Large intestine (tissue), 3 donors: ENCODE measurements at regions not wholly inside any gene's neighbourhood (a gene's known extent, or its start where the extent isn't known, plus 50 kb on each side); places are given as distances from the start of the nearest gene placed in this dataset.

ENCODE experiments used
- DNase-seq, 2 donors: peaks; one replicate each; pipeline versions ENCODE4 v3.0.0 to v3.0.0-alpha.2; 2013
- H3K27ac ChIP-seq: one replicate; pipeline ENCODE4 v1.5.1; 2013; ENCODE audit warnings: low read length
- H3K27me3 ChIP-seq: 2 replicates; pipeline ENCODE4 v1.6.1; 2013; ENCODE audit warnings: low read length; ENCODE audit not compliant: control insufficient read depth, insufficient read depth
- H3K36me3 ChIP-seq: 2 replicates; pipeline ENCODE4 v1.6.1; 2013; ENCODE audit warnings: low read length; ENCODE audit not compliant: control insufficient read depth, insufficient read depth
- H3K4me1 ChIP-seq: one replicate; pipeline ENCODE4 v1.6.1; 2013; ENCODE audit warnings: low read length; ENCODE audit not compliant: control insufficient read depth, insufficient read depth
- H3K4me3 ChIP-seq: one replicate; pipeline ENCODE4 v1.5.1; 2013; ENCODE audit warnings: low read length
- H3K9me3 ChIP-seq: one replicate; pipeline ENCODE4 v1.6.1; 2013; ENCODE audit warnings: mild to moderate bottlenecking, low read depth, low read length, moderate library complexity; ENCODE audit not compliant: control insufficient read depth
- WGBS: methylation state at CpG from one replicate; pipeline ENCODE4 v1.1.5; 2013; ENCODE audit warnings: low lambda C conversion rate; ENCODE audit not compliant: insufficient coverage; 5-methylcytosine and 5-hydroxymethylcytosine counted together

- no peak for DNase-seq
- no CpG with 5 or more reads among the region's 37 CpGs for WGBS
- Histone ChIP-seq H3K27me3 (no peaks in the 10 kb centered on the region), H3K36me3 (no peaks in the 10 kb centered on the region), H3K9me3 (peaks cover 100% of the 10 kb centered on the region), H3K4me1 (no peaks in the 10 kb centered on the region), H3K27ac (no peak overlapping the region), H3K4me3 (no peak overlapping the region)
Observed at GRCh38 chr12:34344851-34345522, 322.7 kb downstream of the ALG10 start.

- no peak overlapping the region for H3K27ac ChIP-seq
- no peak for DNase-seq
- H3K9me3 ChIP-seq: peaks cover 100% of the 10 kb centered on the region
- no peak overlapping the region for H3K4me3 ChIP-seq
- no peaks in the 10 kb centered on the region for H3K4me1 ChIP-seq
- WGBS: no CpG with 5 or more reads among the region's 31 CpGs
- no peaks in the 10 kb centered on the region for H3K27me3 ChIP-seq
- no peaks in the 10 kb centered on the region for H3K36me3 ChIP-seq
Observed at GRCh38 chr12:34345801-34346200, 323.5 kb downstream of the ALG10 start.

- Histone ChIP-seq H3K4me1 (no peaks in the 10 kb centered on the region), H3K9me3 (peaks cover 100% of the 10 kb centered on the region), H3K36me3 (no peaks in the 10 kb centered on the region), H3K27me3 (no peaks in the 10 kb centered on the region), H3K4me3 (no peak overlapping the region), H3K27ac (no peak overlapping the region)
- WGBS: no CpG with 5 or more reads among the region's 39 CpGs
- DNase-seq: no peak
Observed at GRCh38 chr12:34346372-34347034, 324.2 kb downstream of the ALG10 start.

GRCh38 chr12:34347367-34347766 lies 325.1 kb downstream of the ALG10 start:
- H3K4me1 ChIP-seq: no peaks in the 10 kb centered on the region
- H3K27me3 ChIP-seq: no peaks in the 10 kb centered on the region
- no peak for DNase-seq
- H3K36me3 ChIP-seq: no peaks in the 10 kb centered on the region
- H3K27ac ChIP-seq: no peak overlapping the region
- WGBS: no CpG with 5 or more reads among the region's 23 CpGs
- H3K9me3 ChIP-seq: peaks cover 100% of the 10 kb centered on the region
- no peak overlapping the region for H3K4me3 ChIP-seq

- Histone ChIP-seq H3K4me3 (no peak overlapping the region), H3K36me3 (no peaks in the 10 kb centered on the region), H3K9me3 (peaks cover 100% of the 10 kb centered on the region), H3K4me1 (no peaks in the 10 kb centered on the region), H3K27ac (no peak overlapping the region), H3K27me3 (no peaks in the 10 kb centered on the region)
- no CpG with 5 or more reads among the region's 23 CpGs for WGBS
- DNase-seq: no peak
Observed at GRCh38 chr12:34348064-34348463, 325.8 kb downstream of the ALG10 start.

GRCh38 chr12:34348836-34349672 lies 326.8 kb downstream of the ALG10 start:
- no CpG with 5 or more reads among the region's 50 CpGs for WGBS
- Histone ChIP-seq H3K4me1 (no peaks in the 10 kb centered on the region), H3K4me3 (no peak overlapping the region), H3K36me3 (no peaks in the 10 kb centered on the region), H3K27ac (no peak overlapping the region), H3K27me3 (no peaks in the 10 kb centered on the region), H3K9me3 (peaks cover 100% of the 10 kb centered on the region)
- no peak for DNase-seq

- DNase-seq: no peak
- peaks cover 100% of the 10 kb centered on the region for H3K9me3 ChIP-seq
- no peaks in the 10 kb centered on the region for H3K4me1 ChIP-seq
- H3K27ac ChIP-seq: no peak overlapping the region
- H3K36me3 ChIP-seq: no peaks in the 10 kb centered on the region
- no peak overlapping the region for H3K4me3 ChIP-seq
- H3K27me3 ChIP-seq: no peaks in the 10 kb centered on the region
- WGBS: no CpG with 5 or more reads among the region's 16 CpGs
Observed at GRCh38 chr12:34349673-34349961, 327.3 kb downstream of the ALG10 start.

GRCh38 chr12:34350092-34351041 lies 328.1 kb downstream of the ALG10 start:
- Histone ChIP-seq H3K9me3 (peaks cover 100% of the 10 kb centered on the region), H3K4me1 (no peaks in the 10 kb centered on the region), H3K36me3 (no peaks in the 10 kb centered on the region), H3K27me3 (no peaks in the 10 kb centered on the region), H3K4me3 (no peak overlapping the region), H3K27ac (no peak overlapping the region)
- DNase-seq: no peak
- WGBS: 50% methylated on average over 4 of the region's 56 CpGs

- Histone ChIP-seq H3K36me3 (no peaks in the 10 kb centered on the region), H3K27ac (no peak overlapping the region), H3K27me3 (no peaks in the 10 kb centered on the region), H3K4me3 (no peak overlapping the region), H3K9me3 (peaks cover 100% of the 10 kb centered on the region), H3K4me1 (no peaks in the 10 kb centered on the region)
- DNase-seq: no peak
- no CpG with 5 or more reads among the region's 23 CpGs for WGBS
Observed at GRCh38 chr12:34352098-34352497, 329.8 kb downstream of the ALG10 start.
